SK-N-SH treated with all-trans-retinoic acid at 6 μM for 48 hours (cell line): ENCODE measurements at regions not wholly inside any gene's neighbourhood (a gene's known extent, or its start where the extent isn't known, plus 50 kb on each side); places are given as distances from the start of the nearest gene placed in this dataset.

Experiments
- ATAC-seq: fragments of 200-7000 bp; cut with Tn5 transposase; 3 replicates; pipeline ENCODE4 v1.9.1; 2020; ENCODE audit warnings: mild to moderate bottlenecking, moderate library complexity
- ARNTL ChIP-seq: fragments of 450-650 bp; formaldehyde crosslinking; IDR thresholded peaks from 2 replicates; pipeline ENCODE4 v1.5.0; 2020; ENCODE audit warnings: low read depth, mild to moderate bottlenecking, moderate library complexity, borderline replicate concordance
- BACH2 ChIP-seq: fragments of 250-450 bp; sonication (Bioruptor Pico); IDR thresholded peaks from 2 replicates; pipeline ENCODE4 v1.9.0; 2021; ENCODE audit warnings: mild to moderate bottlenecking, borderline replicate concordance
- CSDC2 ChIP-seq: fragments of 250-450 bp; sonication (Bioruptor Pico); IDR thresholded peaks from 2 replicates; pipeline ENCODE4 v1.5.0; 2020; ENCODE audit warnings: mild to moderate bottlenecking, moderate library complexity
- ESRRG ChIP-seq: fragments of 250-450 bp; sonication (Bioruptor Pico); IDR thresholded peaks from 2 replicates; pipeline ENCODE4 v1.6.1; 2021; ENCODE audit warnings: mild to moderate bottlenecking
- GLIS3 ChIP-seq: fragments of 250-450 bp; sonication (Bioruptor Pico); IDR thresholded peaks from 2 replicates; pipeline ENCODE4 v1.5.0; 2020; ENCODE audit warnings: mild to moderate bottlenecking, moderate library complexity
- ISL1 ChIP-seq: fragments of 250-450 bp; sonication (Bioruptor Pico); IDR thresholded peaks from 2 replicates; pipeline ENCODE4 v2.1.2; 2022; ENCODE audit warnings: mild to moderate bottlenecking, moderate library complexity
- OSR1 ChIP-seq: fragments of 250-450 bp; sonication (Bioruptor Pico); IDR thresholded peaks from 2 replicates; pipeline ENCODE4 v1.8.0; 2022; ENCODE audit warnings: moderate library complexity, mild to moderate bottlenecking, inconsistent platforms
- PATZ1 ChIP-seq: fragments of 250-450 bp; sonication (Bioruptor Pico); IDR thresholded peaks from 2 replicates; pipeline ENCODE4 v1.8.0; 2020; ENCODE audit warnings: mild to moderate bottlenecking, moderate library complexity, borderline replicate concordance
- RARB ChIP-seq: fragments of 250-450 bp; sonication (Bioruptor Pico); IDR thresholded peaks from 2 replicates; pipeline ENCODE4 v1.8.0; 2021; ENCODE audit warnings: mild to moderate bottlenecking, moderate library complexity
- SNAI2 ChIP-seq: fragments of 250-450 bp; sonication (Bioruptor Pico); IDR thresholded peaks from 2 replicates; pipeline ENCODE4 v1.5.0; 2020; ENCODE audit warnings: mild to moderate bottlenecking, moderate library complexity
- TCF4 ChIP-seq: fragments of 250-450 bp; sonication (Bioruptor Pico); IDR thresholded peaks from 2 replicates; pipeline ENCODE4 v1.8.0; 2021; ENCODE audit warnings: mild to moderate bottlenecking, moderate library complexity, borderline replicate concordance
- TOX ChIP-seq: fragments of 250-450 bp; sonication (Bioruptor Pico); IDR thresholded peaks from 2 replicates; pipeline ENCODE4 v1.8.0; 2021; ENCODE audit warnings: mild to moderate bottlenecking, moderate library complexity, borderline replicate concordance
- TSHZ2 ChIP-seq: fragments of 250-450 bp; sonication (Bioruptor Pico); IDR thresholded peaks from 2 replicates; pipeline ENCODE4 v1.5.0; 2020; ENCODE audit warnings: mild to moderate bottlenecking, moderate library complexity
- ZFP3 ChIP-seq: fragments of 250-450 bp; sonication (Bioruptor Pico); IDR thresholded peaks from 2 replicates; pipeline ENCODE4 v1.5.0; 2020; ENCODE audit warnings: mild to moderate bottlenecking, moderate library complexity
- ZFP30 ChIP-seq: fragments of 450-650 bp; formaldehyde crosslinking; IDR thresholded peaks from 2 replicates; pipeline ENCODE4 v1.5.0; 2022; ENCODE audit warnings: mild to moderate bottlenecking, moderate library complexity
- ZNF565 ChIP-seq: fragments of 450-650 bp; formaldehyde crosslinking; conservative IDR thresholded peaks from 2 replicates; pipeline ENCODE4 v1.5.0; 2020; ENCODE audit warnings: low read depth, mild to moderate bottlenecking, moderate library complexity
- ZNF70 ChIP-seq: fragments of 450-650 bp; formaldehyde crosslinking; IDR thresholded peaks from 2 replicates; pipeline ENCODE4 v1.5.0; 2020; ENCODE audit warnings: mild to moderate bottlenecking, moderate library complexity
- TF ChIP-seq, protein P1 (sequence below): fragments of 250-450 bp; sonication (Bioruptor Pico); IDR thresholded peaks from 2 replicates; pipeline ENCODE4 v1.5.1; 2020; ENCODE audit warnings: low read depth, mild to moderate bottlenecking, moderate library complexity
- TF ChIP-seq, protein P2 (sequence below): fragments of 250-450 bp; sonication (Bioruptor Pico); IDR thresholded peaks from 2 replicates; pipeline ENCODE4 v1.5.1; 2021; ENCODE audit warnings: mild to moderate bottlenecking, moderate library complexity

GRCh38 chr2:199552141-199552540, 94.4 kb upstream of the SATB2 start:
- no peak for ATAC-seq
- TF ChIP-seq ISL1 (CRISPR knock-in tag) (no peak), ARNTL (CRISPR knock-in tag) (no peak), GLIS3 (no peak), ZFP30 (CRISPR knock-in tag) (no peak), PATZ1 (CRISPR knock-in tag) (no peak), TOX (no peak), BACH2 (CRISPR knock-in tag) (no peak), TSHZ2 (CRISPR knock-in tag) (no peak), CSDC2 (no peak), ESRRG (CRISPR knock-in tag) (no peak), ZNF565 (CRISPR knock-in tag) (no peak), OSR1 (no peak), SNAI2 (CRISPR knock-in tag) (no peak), ZNF70 (no peak)
- TF ChIP-seq, protein P1, sequence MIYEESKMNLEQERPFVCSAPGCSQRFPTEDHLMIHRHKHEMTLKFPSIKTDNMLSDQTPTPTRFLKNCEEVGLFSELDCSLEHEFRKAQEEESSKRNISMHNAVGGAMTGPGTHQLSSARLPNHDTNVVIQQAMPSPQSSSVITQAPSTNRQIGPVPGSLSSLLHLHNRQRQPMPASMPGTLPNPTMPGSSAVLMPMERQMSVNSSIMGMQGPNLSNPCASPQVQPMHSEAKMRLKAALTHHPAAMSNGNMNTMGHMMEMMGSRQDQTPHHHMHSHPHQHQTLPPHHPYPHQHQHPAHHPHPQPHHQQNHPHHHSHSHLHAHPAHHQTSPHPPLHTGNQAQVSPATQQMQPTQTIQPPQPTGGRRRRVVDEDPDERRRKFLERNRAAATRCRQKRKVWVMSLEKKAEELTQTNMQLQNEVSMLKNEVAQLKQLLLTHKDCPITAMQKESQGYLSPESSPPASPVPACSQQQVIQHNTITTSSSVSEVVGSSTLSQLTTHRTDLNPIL (CRISPR knock-in tag), result no peak
- TF ChIP-seq, protein P2, sequence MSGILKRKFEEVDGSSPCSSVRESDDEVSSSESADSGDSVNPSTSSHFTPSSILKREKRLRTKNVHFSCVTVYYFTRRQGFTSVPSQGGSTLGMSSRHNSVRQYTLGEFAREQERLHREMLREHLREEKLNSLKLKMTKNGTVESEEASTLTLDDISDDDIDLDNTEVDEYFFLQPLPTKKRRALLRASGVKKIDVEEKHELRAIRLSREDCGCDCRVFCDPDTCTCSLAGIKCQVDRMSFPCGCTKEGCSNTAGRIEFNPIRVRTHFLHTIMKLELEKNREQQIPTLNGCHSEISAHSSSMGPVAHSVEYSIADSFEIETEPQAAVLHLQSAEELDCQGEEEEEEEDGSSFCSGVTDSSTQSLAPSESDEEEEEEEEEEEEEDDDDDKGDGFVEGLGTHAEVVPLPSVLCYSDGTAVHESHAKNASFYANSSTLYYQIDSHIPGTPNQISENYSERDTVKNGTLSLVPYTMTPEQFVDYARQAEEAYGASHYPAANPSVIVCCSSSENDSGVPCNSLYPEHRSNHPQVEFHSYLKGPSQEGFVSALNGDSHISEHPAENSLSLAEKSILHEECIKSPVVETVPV (CRISPR knock-in tag), result no peak
- TF ChIP-seq, all 23 proteins: peak for 0

- no peak for ATAC-seq
- TF ChIP-seq TSHZ2 (CRISPR knock-in tag) (no peak), GLIS3 (no peak), ISL1 (CRISPR knock-in tag) (no peak), SNAI2 (CRISPR knock-in tag) (no peak), BACH2 (CRISPR knock-in tag) (no peak), ZFP3 (CRISPR knock-in tag) (no peak), RARB (CRISPR knock-in tag) (no peak), TCF4 (CRISPR knock-in tag) (no peak)
- TF ChIP-seq, protein P1 (CRISPR knock-in tag), result no peak
Measured at GRCh38 chr2:199543606-199544172, 86.0 kb upstream of the SATB2 start.
